MG63 (cell line): ENCODE measurements at regions not wholly inside any gene's neighbourhood (a gene's known extent, or its start where the extent isn't known, plus 50 kb on each side); places are given as distances from the start of the nearest gene placed in this dataset.

ENCODE experiments used
- DNase-seq: peaks from one replicate; pipeline ENCODE4 v3.0.0-alpha.2; 2020
- H3K27me3 ChIP-seq: fragments of 250-450 bp; sonication (Bioruptor Pico); 2 replicates; pipeline ENCODE4 v1.5.1; 2020; ENCODE audit warnings: mild to moderate bottlenecking, moderate library complexity
- H3K36me3 ChIP-seq: fragments of 250-450 bp; sonication (Bioruptor Pico); 2 replicates; pipeline ENCODE4 v1.5.1; 2020; ENCODE audit warnings: mild to moderate bottlenecking, moderate library complexity
- H3K4me3 ChIP-seq: fragments of 250-450 bp; sonication (Bioruptor Pico); 2 replicates; pipeline ENCODE4 v1.5.1; 2020; ENCODE audit warnings: mild to moderate bottlenecking, moderate library complexity
- H3K9me3 ChIP-seq: fragments of 250-450 bp; sonication (Bioruptor Pico); 2 replicates; pipeline ENCODE4 v1.5.1; 2020; ENCODE audit warnings: mild to moderate bottlenecking, moderate library complexity

DNA sequence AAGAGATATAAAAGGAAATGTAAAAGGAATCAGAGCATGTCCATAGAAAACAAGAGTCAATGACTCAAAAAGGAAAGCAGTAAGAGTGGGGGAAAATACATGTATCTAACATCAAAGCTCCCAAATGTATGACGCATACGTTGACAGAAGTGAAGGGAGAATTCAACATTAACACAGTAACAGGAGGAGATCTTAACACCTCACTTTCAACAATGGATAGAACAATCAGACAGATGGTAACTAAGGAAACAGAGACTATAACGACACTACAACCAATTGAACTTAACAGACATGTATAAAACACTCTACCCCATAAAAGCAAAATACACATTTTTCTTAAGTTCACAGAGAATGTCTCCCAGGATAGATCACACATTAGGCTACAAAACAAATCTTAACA is 774.8 kb upstream of the ARGLU1 start:
- no peaks in the 10 kb centered on the region for H3K9me3 ChIP-seq
- H3K36me3 ChIP-seq = no peaks in the 10 kb centered on the region
- no peak for DNase-seq
- no peaks in the 10 kb centered on the region for H3K27me3 ChIP-seq
- no peak overlapping the region for H3K4me3 ChIP-seq

DNA sequence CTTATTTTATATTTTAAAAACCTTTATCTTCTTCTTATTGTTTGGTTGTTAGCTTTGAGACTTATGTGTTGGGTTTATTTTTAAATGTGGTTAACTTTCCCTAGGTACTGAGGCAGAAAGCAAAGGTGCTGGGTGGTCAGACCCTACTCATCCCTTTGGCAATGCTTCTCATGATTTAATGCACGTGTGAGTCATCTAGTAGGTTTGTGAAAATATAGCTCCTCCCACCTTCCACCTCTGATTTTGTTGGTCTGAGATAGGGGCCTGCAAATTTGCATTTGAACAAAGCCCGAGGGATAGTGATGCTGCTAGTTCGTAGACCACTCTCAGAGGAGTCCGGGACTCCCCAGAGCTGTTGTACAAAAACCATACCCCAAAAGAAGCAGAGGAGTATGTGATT is 771.3 kb upstream of the ARGLU1 start:
- Histone ChIP-seq H3K27me3 (no peaks in the 10 kb centered on the region), H3K9me3 (no peaks in the 10 kb centered on the region), H3K4me3 (no peak overlapping the region), H3K36me3 (no peaks in the 10 kb centered on the region)
- peak; percentile 22 for DNase-seq

GRCh38 chr13:107332188-107332587 is 764.3 kb upstream of the ARGLU1 start:
- Histone ChIP-seq H3K4me3 (no peak overlapping the region), H3K27me3 (no peaks in the 10 kb centered on the region), H3K9me3 (no peaks in the 10 kb centered on the region; the same call in 1 of the 2 replicates), H3K36me3 (no peaks in the 10 kb centered on the region)
- DNase-seq = no peak

- Histone ChIP-seq H3K27me3 (no peaks in the 10 kb centered on the region), H3K4me3 (no peak overlapping the region), H3K9me3 (no peaks in the 10 kb centered on the region; the same call in 1 of the 2 replicates), H3K36me3 (no peaks in the 10 kb centered on the region)
- no peak for DNase-seq
Observed at GRCh38 chr13:107331359-107331758, 763.4 kb upstream of the ARGLU1 start.

GRCh38 chr13:107330484-107330883 is 762.5 kb upstream of the ARGLU1 start:
- Histone ChIP-seq H3K4me3 (no peak overlapping the region), H3K9me3 (no peaks in the 10 kb centered on the region; the same call in 1 of the 2 replicates), H3K36me3 (no peaks in the 10 kb centered on the region), H3K27me3 (no peaks in the 10 kb centered on the region)
- no peak for DNase-seq

- Histone ChIP-seq H3K9me3 (no peaks in the 10 kb centered on the region; the same call in 1 of the 2 replicates), H3K4me3 (no peak overlapping the region), H3K36me3 (no peaks in the 10 kb centered on the region), H3K27me3 (no peaks in the 10 kb centered on the region)
- no peak for DNase-seq
Observed at GRCh38 chr13:107329991-107330390, 762.1 kb upstream of the ARGLU1 start.

GRCh38 chr13:107324416-107325204 is 756.7 kb upstream of the ARGLU1 start:
- no peaks in the 10 kb centered on the region for H3K27me3 ChIP-seq
- H3K9me3 ChIP-seq = no peaks in the 10 kb centered on the region
- DNase-seq = no peak
- H3K4me3 ChIP-seq = no peak overlapping the region
- H3K36me3 ChIP-seq = no peaks in the 10 kb centered on the region

DNA sequence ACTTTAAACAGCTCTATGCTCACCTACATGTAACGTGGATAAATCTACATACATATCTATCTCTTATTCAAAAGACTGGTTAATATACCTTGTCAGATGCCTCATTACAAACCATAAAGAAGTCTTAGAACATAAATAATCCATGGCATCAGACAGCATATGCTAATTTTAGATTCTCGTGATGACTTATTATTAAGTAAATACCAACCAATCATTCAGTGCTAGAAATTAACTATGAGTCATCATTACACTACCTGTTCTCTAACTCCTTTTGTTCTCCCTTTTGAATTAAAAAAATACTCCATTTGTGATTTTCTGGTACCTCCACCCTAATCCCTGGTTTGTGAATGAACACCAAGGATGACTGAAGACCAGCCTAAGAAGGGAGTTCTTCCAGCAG is 754.3 kb upstream of the ARGLU1 start:
- H3K36me3 ChIP-seq = no peaks in the 10 kb centered on the region
- no peaks in the 10 kb centered on the region for H3K27me3 ChIP-seq
- DNase-seq = no peak
- no peaks in the 10 kb centered on the region for H3K9me3 ChIP-seq
- no peak overlapping the region for H3K4me3 ChIP-seq

- H3K36me3 ChIP-seq = no peaks in the 10 kb centered on the region
- H3K27me3 ChIP-seq = no peaks in the 10 kb centered on the region
- no peak overlapping the region for H3K4me3 ChIP-seq
- DNase-seq = no peak
- H3K9me3 ChIP-seq = no peaks in the 10 kb centered on the region
Observed at GRCh38 chr13:107305178-107305577, 737.2 kb upstream of the ARGLU1 start.

DNA sequence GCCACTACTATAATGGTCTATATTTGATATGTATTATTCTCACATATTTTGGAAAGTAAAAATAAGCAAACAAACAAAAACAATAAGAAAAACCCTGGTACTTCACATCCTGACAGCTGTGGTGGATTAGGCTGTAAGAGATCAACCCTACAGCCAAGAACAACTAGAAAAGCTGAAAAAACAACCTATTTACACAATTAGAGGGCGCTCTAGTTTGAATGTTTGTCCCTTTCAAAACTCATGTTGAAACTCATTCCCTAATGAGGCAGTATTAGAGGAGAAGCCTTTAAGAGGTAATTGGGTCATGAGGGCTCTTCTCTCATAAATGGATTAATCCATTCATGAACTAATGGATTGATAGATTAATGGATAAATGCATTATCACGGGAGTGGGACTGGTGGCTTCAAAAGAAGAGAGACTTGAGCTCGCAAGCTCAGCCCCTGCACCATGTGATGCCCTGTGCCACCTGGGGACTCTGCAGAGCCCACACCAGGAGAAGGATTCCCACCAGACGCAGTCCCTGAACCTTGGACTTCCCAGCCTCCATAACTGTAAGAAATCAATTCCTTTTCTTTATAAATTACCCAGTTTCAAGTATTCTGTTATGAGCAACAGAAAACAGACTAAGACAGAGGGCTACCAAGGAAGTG is 733.9 kb upstream of the ARGLU1 start:
- H3K27me3 ChIP-seq = no peaks in the 10 kb centered on the region
- H3K4me3 ChIP-seq = no peak overlapping the region
- H3K9me3 ChIP-seq = no peaks in the 10 kb centered on the region
- DNase-seq = no peak
- H3K36me3 ChIP-seq = no peaks in the 10 kb centered on the region

DNA sequence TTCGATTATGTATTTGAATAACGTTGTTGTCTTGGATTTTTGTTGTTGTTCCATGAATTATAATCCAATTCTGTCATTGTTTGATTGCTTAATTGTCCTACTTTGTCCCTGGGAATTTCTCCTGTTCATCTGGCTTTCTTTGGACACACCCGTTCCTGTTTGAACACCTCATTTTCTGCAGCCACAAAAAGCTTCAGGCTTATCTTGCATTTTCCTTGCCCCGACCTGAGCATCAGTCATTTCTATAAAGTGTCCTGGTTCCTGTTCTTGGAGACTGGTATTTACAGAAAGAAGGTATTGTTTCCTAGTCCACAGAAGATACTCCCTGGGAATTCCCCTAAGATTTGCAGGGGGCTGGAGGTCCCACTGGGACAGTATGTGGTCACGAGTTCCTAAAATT is 731.8 kb upstream of the ARGLU1 start:
- Histone ChIP-seq H3K27me3 (no peaks in the 10 kb centered on the region), H3K4me3 (no peak overlapping the region), H3K9me3 (no peaks in the 10 kb centered on the region), H3K36me3 (no peaks in the 10 kb centered on the region)
- no peak for DNase-seq

- no peak for DNase-seq
Observed at GRCh38 chr13:107296804-107297203, 728.9 kb upstream of the ARGLU1 start.

GRCh38 chr13:107295416-107296140 is 727.6 kb upstream of the ARGLU1 start:
- no peaks in the 10 kb centered on the region for H3K36me3 ChIP-seq
- H3K9me3 ChIP-seq = no peaks in the 10 kb centered on the region
- H3K4me3 ChIP-seq = no peak overlapping the region
- H3K27me3 ChIP-seq = no peaks in the 10 kb centered on the region
- DNase-seq = no peak

More at GRCh38 chr13:107296804-107297203, 728.9 kb upstream of the ARGLU1 start:
- no peaks in the 10 kb centered on the region for H3K36me3 ChIP-seq
- no peaks in the 10 kb centered on the region for H3K27me3 ChIP-seq
- H3K9me3 ChIP-seq = no peaks in the 10 kb centered on the region
- H3K4me3 ChIP-seq = no peak overlapping the region

GRCh38 chr13:107293924-107294323 is 726.0 kb upstream of the ARGLU1 start:
- Histone ChIP-seq H3K4me3 (no peak overlapping the region), H3K36me3 (no peaks in the 10 kb centered on the region), H3K9me3 (no peaks in the 10 kb centered on the region), H3K27me3 (no peaks in the 10 kb centered on the region)
- DNase-seq = peak; percentile 8

DNA sequence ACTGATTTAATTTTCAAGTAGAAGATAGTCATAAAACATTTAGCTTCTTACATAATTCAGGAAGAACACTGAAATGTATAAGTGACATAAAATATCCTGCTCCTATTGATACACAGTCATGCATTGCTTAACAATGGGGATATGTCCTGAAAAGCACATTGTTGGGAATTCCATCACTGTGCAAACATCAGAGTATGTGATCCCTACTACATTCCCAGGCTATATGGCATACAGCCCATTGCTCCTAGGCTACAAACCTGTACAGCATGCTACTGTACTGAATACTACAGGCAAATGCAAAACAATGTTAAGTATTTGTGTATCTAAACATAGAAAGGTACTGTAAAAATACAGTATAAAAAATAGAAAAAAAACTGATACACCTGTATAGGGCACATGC is 723.9 kb upstream of the ARGLU1 start:
- no peaks in the 10 kb centered on the region for H3K9me3 ChIP-seq
- H3K27me3 ChIP-seq = no peaks in the 10 kb centered on the region
- no peak for DNase-seq

GRCh38 chr13:107289540-107289939 is 721.6 kb upstream of the ARGLU1 start:
- H3K27me3 ChIP-seq = no peaks in the 10 kb centered on the region
- no peak for DNase-seq
- no peak overlapping the region for H3K4me3 ChIP-seq
- H3K9me3 ChIP-seq = no peaks in the 10 kb centered on the region
- no peaks in the 10 kb centered on the region for H3K36me3 ChIP-seq

More for the DNA sequence above, 723.9 kb upstream of the ARGLU1 start:
- H3K36me3 ChIP-seq = no peaks in the 10 kb centered on the region
- H3K4me3 ChIP-seq = no peak overlapping the region

GRCh38 chr13:107284173-107284572 is 716.2 kb upstream of the ARGLU1 start:
- H3K4me3 ChIP-seq = no peak overlapping the region
- no peak for DNase-seq
- H3K9me3 ChIP-seq = no peaks in the 10 kb centered on the region
- H3K36me3 ChIP-seq = no peaks in the 10 kb centered on the region
- H3K27me3 ChIP-seq = no peaks in the 10 kb centered on the region
